Omental fat pad (tissue), 3 donors: ENCODE measurements at regions not wholly inside any gene's neighbourhood (a gene's known extent, or its start where the extent isn't known, plus 50 kb on each side); places are given as distances from the start of the nearest gene placed in this dataset.

ENCODE experiments used
- ATAC-seq: fragments of 150-250 bp; one replicate; pipeline ENCODE4 v1.9.1; 2016; ENCODE audit warnings: mild to moderate bottlenecking, moderate library complexity; ENCODE audit not compliant: low FRiP score
- DNase-seq: peaks from one replicate; pipeline ENCODE4 v3.0.0-alpha.2; 2019; ENCODE audit warnings: low spot score
- TF ChIP-seq, protein P1 (sequence below), 3 donors: fragments of 450-650 bp; IDR thresholded peaks; one replicate each; pipeline ENCODE4 v1.5.1; 2016 to 2017; ENCODE audit warnings: antibody characterized with exemption in 3 of 3, mild to moderate bottlenecking in 3 of 3, moderate library complexity in 2 of 3

GRCh38 chr5:54927097-54927746, 58.2 kb downstream of the ESM1 start:
- TF ChIP-seq, protein P1, sequence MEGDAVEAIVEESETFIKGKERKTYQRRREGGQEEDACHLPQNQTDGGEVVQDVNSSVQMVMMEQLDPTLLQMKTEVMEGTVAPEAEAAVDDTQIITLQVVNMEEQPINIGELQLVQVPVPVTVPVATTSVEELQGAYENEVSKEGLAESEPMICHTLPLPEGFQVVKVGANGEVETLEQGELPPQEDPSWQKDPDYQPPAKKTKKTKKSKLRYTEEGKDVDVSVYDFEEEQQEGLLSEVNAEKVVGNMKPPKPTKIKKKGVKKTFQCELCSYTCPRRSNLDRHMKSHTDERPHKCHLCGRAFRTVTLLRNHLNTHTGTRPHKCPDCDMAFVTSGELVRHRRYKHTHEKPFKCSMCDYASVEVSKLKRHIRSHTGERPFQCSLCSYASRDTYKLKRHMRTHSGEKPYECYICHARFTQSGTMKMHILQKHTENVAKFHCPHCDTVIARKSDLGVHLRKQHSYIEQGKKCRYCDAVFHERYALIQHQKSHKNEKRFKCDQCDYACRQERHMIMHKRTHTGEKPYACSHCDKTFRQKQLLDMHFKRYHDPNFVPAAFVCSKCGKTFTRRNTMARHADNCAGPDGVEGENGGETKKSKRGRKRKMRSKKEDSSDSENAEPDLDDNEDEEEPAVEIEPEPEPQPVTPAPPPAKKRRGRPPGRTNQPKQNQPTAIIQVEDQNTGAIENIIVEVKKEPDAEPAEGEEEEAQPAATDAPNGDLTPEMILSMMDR (IDR thresholded peaks at IDR 0.05), result no peak
- no peak for DNase-seq

GRCh38 chr5:54924487-54924886, 60.9 kb downstream of the ESM1 start:
- TF ChIP-seq, protein P1 (IDR thresholded peaks at IDR 0.05), result no peak
- DNase-seq (no peak), ATAC-seq (no peak)

More at GRCh38 chr5:54927097-54927746, 58.2 kb downstream of the ESM1 start:
- ATAC-seq, result no peak

- DNase-seq, result no peak
- ATAC-seq, result no peak
- TF ChIP-seq, protein P1 (IDR thresholded peaks at IDR 0.05), result no peak
Observed at GRCh38 chr5:54917323-54917722, 68.1 kb downstream of the ESM1 start.

GRCh38 chr5:54915466-54916027, 69.8 kb downstream of the ESM1 start:
- DNase-seq, result no peak
- TF ChIP-seq, protein P1 (IDR thresholded peaks at IDR 0.05), result no peak
- ATAC-seq, result no peak

- ATAC-seq, result no peak
- no peak for DNase-seq
- TF ChIP-seq, protein P1 (IDR thresholded peaks at IDR 0.05), result no peak
Observed at GRCh38 chr5:54912021-54912420, 73.4 kb downstream of the ESM1 start.

GRCh38 chr5:54909911-54910870, 75.2 kb downstream of the ESM1 start:
- DNase-seq, result no peak
- TF ChIP-seq, protein P1 (IDR thresholded peaks at IDR 0.05), result no peak
- no peak for ATAC-seq
